ENCODE measurements at regions not wholly inside any gene's neighbourhood (a gene's known extent, or its start where the extent isn't known, plus 50 kb on each side); places are given as distances from the start of the nearest gene placed in this dataset.

DNA sequence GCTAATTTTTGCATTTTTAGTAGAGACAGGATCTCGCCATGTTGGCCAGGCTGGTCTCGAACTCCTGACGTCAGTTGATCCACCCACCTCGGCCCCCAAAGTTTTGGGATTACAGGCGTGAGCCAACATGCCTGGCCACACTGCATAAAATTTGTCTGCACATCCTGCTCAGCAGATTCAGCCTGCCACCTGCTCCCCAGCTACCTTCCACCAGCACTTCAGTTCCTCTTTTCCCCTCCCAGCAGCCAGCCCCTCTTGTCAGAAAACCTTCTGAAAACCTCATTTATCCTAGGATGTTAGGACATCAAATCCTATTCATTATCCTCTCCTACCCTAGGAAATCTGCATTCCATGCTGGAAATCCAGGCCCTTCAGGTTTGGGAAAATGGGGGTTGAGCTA lies 78.2 kb upstream of the CALM2 start:
- TF ChIP-seq ISL1 (CRISPR knock-in tag; IDR thresholded peaks at IDR 0.05) (no peak), TCF4 (CRISPR knock-in tag; IDR thresholded peaks at IDR 0.05; ENCODE audit: borderline replicate concordance) (no peak), TOX (CRISPR knock-in tag; IDR thresholded peaks at IDR 0.05; ENCODE audit: borderline replicate concordance) (no peak), CSDC2 (CRISPR knock-in tag; IDR thresholded peaks at IDR 0.05) (no peak), ZNF70 (CRISPR knock-in tag; IDR thresholded peaks at IDR 0.05) (no peak), OSR1 (CRISPR knock-in tag; IDR thresholded peaks at IDR 0.05) (no peak), ZC3H10 (CRISPR knock-in tag; IDR thresholded peaks at IDR 0.05) (no peak), ARNTL (CRISPR knock-in tag; IDR thresholded peaks at IDR 0.05; ENCODE audit: borderline replicate concordance, low read depth) (no peak), PPARA (CRISPR knock-in tag; IDR thresholded peaks at IDR 0.05; ENCODE audit: borderline replicate concordance) (no peak)
- TF ChIP-seq, protein P1, sequence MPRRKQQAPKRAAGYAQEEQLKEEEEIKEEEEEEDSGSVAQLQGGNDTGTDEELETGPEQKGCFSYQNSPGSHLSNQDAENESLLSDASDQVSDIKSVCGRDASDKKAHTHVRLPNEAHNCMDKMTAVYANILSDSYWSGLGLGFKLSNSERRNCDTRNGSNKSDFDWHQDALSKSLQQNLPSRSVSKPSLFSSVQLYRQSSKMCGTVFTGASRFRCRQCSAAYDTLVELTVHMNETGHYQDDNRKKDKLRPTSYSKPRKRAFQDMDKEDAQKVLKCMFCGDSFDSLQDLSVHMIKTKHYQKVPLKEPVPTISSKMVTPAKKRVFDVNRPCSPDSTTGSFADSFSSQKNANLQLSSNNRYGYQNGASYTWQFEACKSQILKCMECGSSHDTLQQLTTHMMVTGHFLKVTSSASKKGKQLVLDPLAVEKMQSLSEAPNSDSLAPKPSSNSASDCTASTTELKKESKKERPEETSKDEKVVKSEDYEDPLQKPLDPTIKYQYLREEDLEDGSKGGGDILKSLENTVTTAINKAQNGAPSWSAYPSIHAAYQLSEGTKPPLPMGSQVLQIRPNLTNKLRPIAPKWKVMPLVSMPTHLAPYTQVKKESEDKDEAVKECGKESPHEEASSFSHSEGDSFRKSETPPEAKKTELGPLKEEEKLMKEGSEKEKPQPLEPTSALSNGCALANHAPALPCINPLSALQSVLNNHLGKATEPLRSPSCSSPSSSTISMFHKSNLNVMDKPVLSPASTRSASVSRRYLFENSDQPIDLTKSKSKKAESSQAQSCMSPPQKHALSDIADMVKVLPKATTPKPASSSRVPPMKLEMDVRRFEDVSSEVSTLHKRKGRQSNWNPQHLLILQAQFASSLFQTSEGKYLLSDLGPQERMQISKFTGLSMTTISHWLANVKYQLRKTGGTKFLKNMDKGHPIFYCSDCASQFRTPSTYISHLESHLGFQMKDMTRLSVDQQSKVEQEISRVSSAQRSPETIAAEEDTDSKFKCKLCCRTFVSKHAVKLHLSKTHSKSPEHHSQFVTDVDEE (CRISPR knock-in tag; IDR thresholded peaks at IDR 0.05): no peak
- TF ChIP-seq, protein P2, sequence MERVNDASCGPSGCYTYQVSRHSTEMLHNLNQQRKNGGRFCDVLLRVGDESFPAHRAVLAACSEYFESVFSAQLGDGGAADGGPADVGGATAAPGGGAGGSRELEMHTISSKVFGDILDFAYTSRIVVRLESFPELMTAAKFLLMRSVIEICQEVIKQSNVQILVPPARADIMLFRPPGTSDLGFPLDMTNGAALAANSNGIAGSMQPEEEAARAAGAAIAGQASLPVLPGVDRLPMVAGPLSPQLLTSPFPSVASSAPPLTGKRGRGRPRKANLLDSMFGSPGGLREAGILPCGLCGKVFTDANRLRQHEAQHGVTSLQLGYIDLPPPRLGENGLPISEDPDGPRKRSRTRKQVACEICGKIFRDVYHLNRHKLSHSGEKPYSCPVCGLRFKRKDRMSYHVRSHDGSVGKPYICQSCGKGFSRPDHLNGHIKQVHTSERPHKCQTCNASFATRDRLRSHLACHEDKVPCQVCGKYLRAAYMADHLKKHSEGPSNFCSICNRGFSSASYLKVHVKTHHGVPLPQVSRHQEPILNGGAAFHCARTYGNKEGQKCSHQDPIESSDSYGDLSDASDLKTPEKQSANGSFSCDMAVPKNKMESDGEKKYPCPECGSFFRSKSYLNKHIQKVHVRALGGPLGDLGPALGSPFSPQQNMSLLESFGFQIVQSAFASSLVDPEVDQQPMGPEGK (CRISPR knock-in tag; IDR thresholded peaks at IDR 0.05; ENCODE audit: borderline replicate concordance): no peak
- TF ChIP-seq, protein P3, sequence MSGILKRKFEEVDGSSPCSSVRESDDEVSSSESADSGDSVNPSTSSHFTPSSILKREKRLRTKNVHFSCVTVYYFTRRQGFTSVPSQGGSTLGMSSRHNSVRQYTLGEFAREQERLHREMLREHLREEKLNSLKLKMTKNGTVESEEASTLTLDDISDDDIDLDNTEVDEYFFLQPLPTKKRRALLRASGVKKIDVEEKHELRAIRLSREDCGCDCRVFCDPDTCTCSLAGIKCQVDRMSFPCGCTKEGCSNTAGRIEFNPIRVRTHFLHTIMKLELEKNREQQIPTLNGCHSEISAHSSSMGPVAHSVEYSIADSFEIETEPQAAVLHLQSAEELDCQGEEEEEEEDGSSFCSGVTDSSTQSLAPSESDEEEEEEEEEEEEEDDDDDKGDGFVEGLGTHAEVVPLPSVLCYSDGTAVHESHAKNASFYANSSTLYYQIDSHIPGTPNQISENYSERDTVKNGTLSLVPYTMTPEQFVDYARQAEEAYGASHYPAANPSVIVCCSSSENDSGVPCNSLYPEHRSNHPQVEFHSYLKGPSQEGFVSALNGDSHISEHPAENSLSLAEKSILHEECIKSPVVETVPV (CRISPR knock-in tag; IDR thresholded peaks at IDR 0.05): no peak
- TF ChIP-seq, protein P4, sequence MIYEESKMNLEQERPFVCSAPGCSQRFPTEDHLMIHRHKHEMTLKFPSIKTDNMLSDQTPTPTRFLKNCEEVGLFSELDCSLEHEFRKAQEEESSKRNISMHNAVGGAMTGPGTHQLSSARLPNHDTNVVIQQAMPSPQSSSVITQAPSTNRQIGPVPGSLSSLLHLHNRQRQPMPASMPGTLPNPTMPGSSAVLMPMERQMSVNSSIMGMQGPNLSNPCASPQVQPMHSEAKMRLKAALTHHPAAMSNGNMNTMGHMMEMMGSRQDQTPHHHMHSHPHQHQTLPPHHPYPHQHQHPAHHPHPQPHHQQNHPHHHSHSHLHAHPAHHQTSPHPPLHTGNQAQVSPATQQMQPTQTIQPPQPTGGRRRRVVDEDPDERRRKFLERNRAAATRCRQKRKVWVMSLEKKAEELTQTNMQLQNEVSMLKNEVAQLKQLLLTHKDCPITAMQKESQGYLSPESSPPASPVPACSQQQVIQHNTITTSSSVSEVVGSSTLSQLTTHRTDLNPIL (CRISPR knock-in tag; IDR thresholded peaks at IDR 0.05; ENCODE audit: low read depth): no peak
